BJ (cell line): ENCODE measurements at regions not wholly inside any gene's neighbourhood (a gene's known extent, or its start where the extent isn't known, plus 50 kb on each side); places are given as distances from the start of the nearest gene placed in this dataset.
"Not testable (repeated sequence)": the region's sequence is repeated elsewhere in the genome, so short reads cannot be mapped to it uniquely, and the experiment has no call there.

ENCODE experiments used
- CTCF ChIA-PET: fragments of 350-600 bp; formaldehyde crosslinking; extraction: SDS; loops from one replicate; lab custom pipeline; 2021; ENCODE audit warnings: antibody characterized with exemption, inconsistent platforms; lab: Yijun Ruan, JAX
- POLR2A ChIA-PET: fragments of 300-600 bp; sonication (Branson Sonifier 250); formaldehyde crosslinking; extraction: SDS; loops from one replicate; lab custom pipeline; 2021; ENCODE audit warnings: antibody characterized with exemption; lab: Charles Lee
- DNase-seq: peaks from one replicate; pipeline ENCODE4 v3.0.0-alpha.2; 2011; ENCODE audit warnings: low read depth
- H3K27me3 ChIP-seq: 2 replicates; pipeline ENCODE4 v1.6.0; 2011; ENCODE audit warnings: low read length; ENCODE audit not compliant: control insufficient read depth, insufficient read depth
- H3K36me3 ChIP-seq: 2 replicates; pipeline ENCODE4 v1.5.1; 2011; ENCODE audit warnings: low read length; ENCODE audit not compliant: control insufficient read depth, insufficient read depth
- H3K4me3 ChIP-seq: 2 replicates; pipeline ENCODE4 v1.5.1; 2011; ENCODE audit warnings: low read depth, mild to moderate bottlenecking, control low read depth, low read length

DNA sequence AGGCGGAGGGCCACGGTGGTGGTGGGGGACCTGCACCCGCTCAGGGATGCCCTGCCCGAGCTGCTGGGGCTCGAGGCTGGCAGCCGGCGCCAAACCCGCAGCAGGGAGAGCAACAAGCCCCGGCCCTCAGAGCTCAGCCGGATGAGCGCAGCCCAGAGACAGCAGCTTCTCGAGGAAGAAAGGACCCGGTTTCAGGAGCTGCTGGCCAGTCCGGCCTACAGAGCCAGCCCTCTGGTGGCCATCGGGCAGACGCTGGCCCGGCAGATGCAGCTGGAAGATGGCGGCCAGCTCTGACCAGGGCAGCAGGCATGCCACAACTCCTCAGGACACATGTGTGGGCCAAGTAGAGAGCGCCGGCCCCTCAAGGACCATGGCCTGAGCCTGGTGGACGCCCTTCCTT lies 484.4 kb downstream of the TUBA3C start:
- H3K27me3 ChIP-seq, POLR2A ChIA-PET, H3K36me3 ChIP-seq, CTCF ChIA-PET, H3K4me3 ChIP-seq, DNase-seq: not testable (repeated sequence)

DNA sequence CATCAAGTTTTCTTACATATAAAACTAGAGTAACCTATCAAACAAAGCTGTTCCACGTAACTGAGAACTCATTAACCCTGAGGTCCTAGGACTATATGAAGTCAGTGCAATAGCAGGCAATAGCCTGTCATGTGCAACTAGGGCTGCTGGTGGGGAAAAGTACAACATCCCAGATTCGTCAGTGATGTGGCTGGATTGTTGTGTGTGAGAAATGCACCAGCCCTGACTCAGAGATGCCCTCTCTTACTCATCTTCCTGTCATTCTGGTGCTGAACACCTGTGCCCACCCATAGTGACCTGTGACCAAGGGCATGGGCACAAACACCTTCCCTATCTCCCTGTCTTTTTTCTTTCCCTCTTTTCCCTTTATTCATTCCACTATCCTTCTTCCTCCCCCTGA lies 504.2 kb downstream of the TUBA3C start:
- POLR2A ChIA-PET: not testable (repeated sequence)

DNA sequence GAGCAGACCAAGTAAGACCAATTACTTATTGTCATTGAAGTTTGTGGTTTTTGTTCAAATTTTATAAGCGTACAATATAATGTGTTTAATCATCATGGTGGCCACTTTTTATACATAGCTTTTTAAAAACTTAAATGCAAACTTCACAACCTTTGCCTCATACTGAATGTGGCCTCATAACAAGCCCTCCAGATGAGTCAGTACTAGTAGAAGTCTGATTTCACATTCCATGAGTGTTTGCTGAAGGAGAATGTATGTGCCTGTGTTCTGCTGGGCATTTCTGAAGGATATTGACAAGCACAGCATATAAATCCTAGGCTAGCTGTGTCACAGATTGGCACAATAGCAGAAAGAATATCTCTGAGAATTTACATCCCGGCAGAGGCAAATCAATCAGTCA lies 506.4 kb downstream of the TUBA3C start:
- H3K4me3 ChIP-seq, H3K27me3 ChIP-seq, H3K36me3 ChIP-seq, DNase-seq, CTCF ChIA-PET, POLR2A ChIA-PET: not testable (repeated sequence)

More for the DNA sequence above, 504.2 kb downstream of the TUBA3C start:
- H3K27me3 ChIP-seq, H3K4me3 ChIP-seq, CTCF ChIA-PET, DNase-seq, H3K36me3 ChIP-seq: not testable (repeated sequence)

DNA sequence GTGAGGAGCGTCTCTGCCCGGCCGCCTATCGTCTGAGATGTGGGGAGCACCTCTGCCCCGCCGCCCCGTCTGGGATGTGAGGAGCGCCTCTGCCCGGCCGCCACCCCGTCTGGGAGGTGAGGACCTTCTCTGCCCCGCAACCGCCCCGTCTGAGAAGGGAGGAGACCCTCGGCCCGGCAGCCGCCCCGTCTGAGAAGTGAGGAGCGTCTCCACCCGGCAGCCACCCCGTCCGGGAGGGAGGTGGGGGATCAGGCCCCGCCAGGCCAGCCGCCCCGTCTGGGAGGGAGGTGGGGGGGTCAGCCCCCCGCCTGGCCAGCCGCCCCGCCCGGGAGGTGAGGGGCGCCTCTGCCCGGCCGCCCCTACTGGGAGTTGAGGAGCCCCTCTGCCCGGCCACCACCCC lies 507.8 kb downstream of the TUBA3C start:
- POLR2A ChIA-PET, H3K36me3 ChIP-seq, DNase-seq, H3K27me3 ChIP-seq, CTCF ChIA-PET, H3K4me3 ChIP-seq: not testable (repeated sequence)

DNA sequence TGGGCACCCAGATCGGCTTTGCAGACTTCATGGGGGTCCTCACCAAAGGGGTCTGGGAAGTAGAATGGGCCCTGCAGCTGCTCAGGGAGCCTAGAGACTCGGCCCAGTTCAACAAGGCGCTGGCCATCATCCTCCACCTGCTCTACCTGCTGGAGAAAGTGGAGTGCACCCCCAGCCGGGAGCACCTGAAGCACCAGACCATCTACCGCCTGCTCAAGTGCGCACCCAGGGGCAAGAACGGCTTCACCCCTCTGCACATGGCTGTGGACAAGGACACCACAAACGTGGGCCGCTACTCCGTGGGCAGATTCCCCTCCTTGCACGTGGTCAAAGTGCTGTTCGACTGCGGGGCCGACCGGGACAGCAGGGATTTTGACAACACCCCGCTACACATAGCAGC lies 515.0 kb downstream of the TUBA3C start:
- CTCF ChIA-PET, H3K27me3 ChIP-seq, H3K36me3 ChIP-seq, POLR2A ChIA-PET, H3K4me3 ChIP-seq, DNase-seq: not testable (repeated sequence)

DNA sequence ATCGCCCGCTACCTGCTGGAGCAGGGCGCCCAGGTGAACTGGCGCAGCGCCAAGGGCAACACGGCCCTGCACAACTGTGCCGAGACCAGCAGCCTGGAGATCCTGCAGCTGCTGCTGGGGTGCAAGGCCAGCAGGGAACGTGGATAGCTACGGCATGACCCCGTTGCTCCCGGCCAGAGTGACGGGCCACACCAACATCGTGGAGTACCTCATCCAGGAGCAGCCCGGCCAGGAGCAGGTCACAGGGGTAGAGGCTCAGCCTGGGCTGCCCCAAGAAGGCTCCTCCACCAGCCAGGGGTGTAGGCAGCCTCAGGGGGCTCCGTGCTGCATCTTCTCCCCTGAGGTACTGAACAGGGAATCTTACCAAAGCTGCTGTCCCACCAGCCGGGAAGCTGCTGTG lies 515.9 kb downstream of the TUBA3C start:
- DNase-seq, H3K27me3 ChIP-seq, CTCF ChIA-PET, H3K4me3 ChIP-seq, POLR2A ChIA-PET, H3K36me3 ChIP-seq: not testable (repeated sequence)

DNA sequence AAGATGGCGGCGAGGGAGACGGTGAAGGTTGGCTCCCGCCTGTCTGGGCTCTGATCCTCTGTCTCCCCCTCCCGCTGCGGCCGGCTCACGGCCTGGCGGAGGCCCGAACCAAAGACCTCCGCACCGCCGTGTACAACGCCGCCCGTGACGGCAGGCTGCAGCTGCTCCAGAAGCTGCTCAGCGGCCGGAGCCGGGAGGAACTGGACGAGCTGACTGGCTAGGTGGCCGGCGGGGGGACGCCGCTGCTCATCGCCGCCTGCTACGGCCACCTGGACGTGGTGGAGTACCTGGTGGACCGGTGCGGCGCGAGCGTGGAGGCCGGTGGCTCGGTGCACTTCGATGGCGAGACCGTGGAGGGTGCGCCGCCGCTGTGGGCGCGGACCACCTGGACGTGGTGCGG lies 516.5 kb downstream of the TUBA3C start:
- DNase-seq, CTCF ChIA-PET, H3K36me3 ChIP-seq, POLR2A ChIA-PET, H3K4me3 ChIP-seq, H3K27me3 ChIP-seq: not testable (repeated sequence)

DNA sequence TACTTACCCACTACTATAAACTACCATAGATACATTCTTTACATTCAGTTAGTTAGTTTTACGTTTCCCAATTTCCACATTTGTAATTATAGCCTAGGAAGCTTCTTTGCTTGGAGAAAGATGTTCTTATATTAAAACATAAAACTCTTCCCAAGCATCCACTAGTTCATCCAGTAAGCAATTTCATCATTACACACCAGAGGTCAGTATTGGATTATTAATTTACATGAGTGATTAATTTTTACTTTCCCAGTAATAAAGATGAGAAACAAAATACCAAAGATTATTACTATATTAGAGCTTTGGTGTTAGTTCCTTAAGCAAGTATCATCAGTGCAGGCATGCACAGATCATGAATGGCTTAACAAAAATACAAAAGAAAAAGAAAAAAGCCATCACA lies 518.4 kb downstream of the TUBA3C start:
- H3K36me3 ChIP-seq, POLR2A ChIA-PET: not testable (repeated sequence)

DNA sequence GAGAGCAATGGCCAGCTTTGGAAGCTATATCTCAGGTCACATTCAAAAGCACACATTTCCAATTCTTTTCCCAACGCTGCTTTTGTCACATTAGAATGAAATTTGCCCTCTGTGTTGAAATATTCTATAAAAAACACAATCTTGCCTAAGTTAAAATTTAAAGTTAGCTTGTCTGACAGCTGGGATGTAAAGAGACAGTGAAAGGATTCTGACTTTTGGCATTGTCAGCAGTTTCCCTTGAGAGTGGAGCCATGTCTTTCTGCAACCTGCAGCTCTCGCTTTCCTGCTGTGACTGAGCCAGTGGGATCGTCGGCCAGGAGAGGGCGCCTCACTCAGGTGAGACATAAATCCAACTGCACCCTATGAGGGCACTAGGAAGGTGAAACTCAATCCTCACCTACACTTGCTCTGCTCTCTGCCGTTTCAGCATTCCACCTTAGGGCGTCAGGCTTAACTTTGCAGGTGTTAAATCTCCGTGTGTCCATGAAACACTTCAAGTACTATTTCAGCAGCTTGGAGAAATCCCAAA lies 537.9 kb downstream of the TUBA3C start:
- H3K27me3 ChIP-seq, CTCF ChIA-PET, DNase-seq, H3K4me3 ChIP-seq, H3K36me3 ChIP-seq, POLR2A ChIA-PET: not testable (repeated sequence)

More for the DNA sequence above, 518.4 kb downstream of the TUBA3C start:
- CTCF ChIA-PET, H3K27me3 ChIP-seq, H3K4me3 ChIP-seq, DNase-seq: not testable (repeated sequence)

DNA sequence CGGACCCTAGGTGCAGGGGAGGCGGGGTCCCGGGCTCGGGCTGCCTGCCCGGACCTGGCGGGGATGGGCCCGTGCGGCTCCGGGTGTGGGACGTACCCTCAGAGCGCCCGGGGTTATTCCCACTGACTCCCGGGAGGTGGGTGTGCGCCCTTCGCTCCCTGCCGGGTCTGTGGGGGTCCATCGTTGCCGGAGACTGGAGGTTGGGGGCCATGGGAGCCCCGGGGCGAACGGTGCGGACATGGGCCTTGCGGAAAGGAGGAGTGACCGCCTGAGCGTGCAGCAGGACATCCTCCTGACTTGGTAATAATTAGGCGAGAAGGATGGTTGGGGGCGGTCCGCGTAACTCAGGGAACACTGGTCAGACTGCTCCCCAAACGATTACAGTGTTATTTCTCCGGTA lies 552.7 kb downstream of the TUBA3C start:
- H3K27me3 ChIP-seq, POLR2A ChIA-PET, H3K4me3 ChIP-seq, DNase-seq, H3K36me3 ChIP-seq, CTCF ChIA-PET: not testable (repeated sequence)
